ENCODE measurements at regions not wholly inside any gene's neighbourhood (a gene's known extent, or its start where the extent isn't known, plus 50 kb on each side); places are given as distances from the start of the nearest gene placed in this dataset.
"Not testable (repeated sequence)": the region's sequence is repeated elsewhere in the genome, so short reads cannot be mapped to it uniquely, and the experiment has no call there.

- H3K4me3 ChIP-seq, result no peak overlapping the region
- no peak for TF ChIP-seq CTCF (IDR thresholded peaks at IDR 0.05)
- H3K4me1 ChIP-seq (ENCODE audit: control insufficient read depth in 1 of 2, low read depth in 2 of 2), result peaks cover 0 to 7% of the 10 kb centered on the region in 2 donors
- H3K9me3 ChIP-seq, result no peaks in the 10 kb centered on the region
- H3K27me3 ChIP-seq (replicated peaks; ENCODE audit: insufficient read depth), result no peaks in the 10 kb centered on the region
- DNase-seq (ENCODE audit: low spot score) (no peak), ATAC-seq (ENCODE audit: insufficient number of reproducible peaks, low FRiP score, low read depth) (no peak)
- H3K36me3 ChIP-seq, result no peaks in the 10 kb centered on the region
- H3K27ac ChIP-seq, result no peak overlapping the region
Measured at GRCh38 chr5:38790891-38791290, 54.9 kb upstream of the OSMR start.

- Histone ChIP-seq H3K27me3 (replicated peaks; ENCODE audit: insufficient read depth) (no peaks in the 10 kb centered on the region), H3K27ac (no peak overlapping the region), H3K9me3 (no peaks in the 10 kb centered on the region), H3K4me1 (ENCODE audit: control insufficient read depth in 1 of 2, low read depth in 2 of 2) (peaks cover 0 to 8% of the 10 kb centered on the region in 2 donors), H3K4me3 (no peak overlapping the region), H3K36me3 (no peaks in the 10 kb centered on the region)
- no peak for DNase-seq (ENCODE audit: low spot score)
- no peak for ATAC-seq (ENCODE audit: insufficient number of reproducible peaks, low FRiP score, low read depth)
- no peak for TF ChIP-seq CTCF (IDR thresholded peaks at IDR 0.05)
Measured at GRCh38 chr5:38793099-38793498, 52.7 kb upstream of the OSMR start.

- not testable (repeated sequence) for H3K27me3 ChIP-seq (replicated peaks; ENCODE audit: insufficient read depth); H3K4me1 ChIP-seq (ENCODE audit: control insufficient read depth in 1 of 2, low read depth in 2 of 2); ATAC-seq (ENCODE audit: insufficient number of reproducible peaks, low FRiP score, low read depth); H3K9me3 ChIP-seq; DNase-seq (ENCODE audit: low spot score); H3K4me3 ChIP-seq; H3K27ac ChIP-seq; H3K36me3 ChIP-seq
Measured at GRCh38 chr5:38794037-38794436, 51.8 kb upstream of the OSMR start.

- ATAC-seq (ENCODE audit: insufficient number of reproducible peaks, low FRiP score, low read depth), result no peak
- Histone ChIP-seq H3K4me1 (ENCODE audit: control insufficient read depth in 1 of 2, low read depth in 2 of 2) (peaks cover 0 to 8% of the 10 kb centered on the region in 2 donors), H3K36me3 (no peaks in the 10 kb centered on the region), H3K4me3 (no peak overlapping the region), H3K9me3 (no peaks in the 10 kb centered on the region), H3K27ac (no peak overlapping the region), H3K27me3 (replicated peaks; ENCODE audit: insufficient read depth) (no peaks in the 10 kb centered on the region)
- no peak for TF ChIP-seq CTCF (IDR thresholded peaks at IDR 0.05)
- no peak for DNase-seq (ENCODE audit: low spot score)
Measured at GRCh38 chr5:38794986-38795385, 50.8 kb upstream of the OSMR start.

- Histone ChIP-seq H3K4me1 (ENCODE audit: control insufficient read depth in 1 of 2, low read depth in 2 of 2) (peaks cover 0 to 14% of the 10 kb centered on the region in 2 donors), H3K27ac (peak overlapping the region in 1 of 2 donors; percentile 24), H3K9me3 (no peaks in the 10 kb centered on the region), H3K27me3 (replicated peaks; ENCODE audit: insufficient read depth) (no peaks in the 10 kb centered on the region), H3K36me3 (no peaks in the 10 kb centered on the region), H3K4me3 (no peak overlapping the region)
- no peak for TF ChIP-seq CTCF (IDR thresholded peaks at IDR 0.05)
- ATAC-seq (ENCODE audit: insufficient number of reproducible peaks, low FRiP score, low read depth) (no peak), DNase-seq (ENCODE audit: low spot score) (no peak)
Measured at GRCh38 chr5:38795986-38796741, 49.6 kb upstream of the OSMR start.

Data from thoracic aorta (tissue), 2 donors.